Neural crest cell (in vitro differentiated cells): ENCODE measurements at regions not wholly inside any gene's neighbourhood (a gene's known extent, or its start where the extent isn't known, plus 50 kb on each side); places are given as distances from the start of the nearest gene placed in this dataset.

ENCODE experiments used
- DNase-seq: peaks from one replicate; pipeline ENCODE4 v3.0.0; 2021; ENCODE audit warnings: low read depth, mixed read lengths, low spot score
- H3K27ac Mint-ChIP-seq: one replicate; pipeline ENCODE4 v1.8.0; 2021; ENCODE audit warnings: mild to moderate bottlenecking, mixed read lengths; ENCODE audit not compliant: unreplicated experiment
- H3K27me3 Mint-ChIP-seq: 2 replicates; pipeline ENCODE4 v1.8.0; 2021; ENCODE audit warnings: low read depth, mild to moderate bottlenecking, mixed read lengths
- H3K36me3 Mint-ChIP-seq: 2 replicates; pipeline ENCODE4 v1.8.0; 2021; ENCODE audit warnings: low read depth, mild to moderate bottlenecking, mixed read lengths
- H3K4me1 Mint-ChIP-seq: 2 replicates; pipeline ENCODE4 v1.8.0; 2021; ENCODE audit warnings: mixed read lengths
- H3K4me3 Mint-ChIP-seq: one replicate; pipeline ENCODE4 v1.8.0; 2021; ENCODE audit warnings: mild to moderate bottlenecking, mixed read lengths
- H3K9me3 Mint-ChIP-seq: 2 replicates; pipeline ENCODE4 v1.8.0; 2021; ENCODE audit warnings: mixed read lengths
- CTCF ChIP-seq: fragments of 200-600 bp; sonication (generic); conservative IDR thresholded peaks from 2 replicates; pipeline ENCODE4 v1.5.0; 2021; ENCODE audit warnings: antibody characterized with exemption, mild to moderate bottlenecking

GRCh38 chr6:40937491-40937890, 101.5 kb downstream of the UNC5CL start:
- Mint-ChIP-seq H3K4me3 (no peak overlapping the region), H3K9me3 (peaks cover 14% of the 10 kb centered on the region), H3K27me3 (no peaks in the 10 kb centered on the region), H3K36me3 (peaks cover 4% of the 10 kb centered on the region), H3K27ac (no peak overlapping the region), H3K4me1 (peaks cover 17% of the 10 kb centered on the region)
- no peak for TF ChIP-seq CTCF
- no peak for DNase-seq

- Mint-ChIP-seq H3K36me3 (peaks cover 4% of the 10 kb centered on the region), H3K4me1 (peaks cover 17% of the 10 kb centered on the region), H3K27me3 (no peaks in the 10 kb centered on the region), H3K4me3 (no peak overlapping the region), H3K27ac (no peak overlapping the region), H3K9me3 (peaks cover 13% of the 10 kb centered on the region)
- DNase-seq: no peak
- TF ChIP-seq CTCF: no peak
These were observed 102.2 kb downstream of the UNC5CL start for GRCh38 chr6:40936818-40937251.

- Mint-ChIP-seq H3K36me3 (no peaks in the 10 kb centered on the region), H3K4me3 (no peak overlapping the region), H3K9me3 (no peaks in the 10 kb centered on the region), H3K27me3 (no peaks in the 10 kb centered on the region), H3K27ac (no peak overlapping the region), H3K4me1 (peaks cover 17% of the 10 kb centered on the region)
- DNase-seq: no peak
- no peak for TF ChIP-seq CTCF
These were observed 105.2 kb downstream of the UNC5CL start for GRCh38 chr6:40933864-40934263.

GRCh38 chr6:40932953-40933352, 106.1 kb downstream of the UNC5CL start:
- H3K4me1 Mint-ChIP-seq: peaks cover 17% of the 10 kb centered on the region
- no peaks in the 10 kb centered on the region for H3K27me3 Mint-ChIP-seq
- no peak overlapping the region for H3K27ac Mint-ChIP-seq
- no peak for DNase-seq
- TF ChIP-seq CTCF: no peak
- no peak overlapping the region for H3K4me3 Mint-ChIP-seq
- H3K36me3 Mint-ChIP-seq: no peaks in the 10 kb centered on the region
- no peaks in the 10 kb centered on the region for H3K9me3 Mint-ChIP-seq

- Mint-ChIP-seq H3K4me3 (no peak overlapping the region), H3K27ac (no peak overlapping the region), H3K9me3 (no peaks in the 10 kb centered on the region), H3K27me3 (no peaks in the 10 kb centered on the region), H3K4me1 (peaks cover 15% of the 10 kb centered on the region), H3K36me3 (no peaks in the 10 kb centered on the region)
- DNase-seq: no peak
- TF ChIP-seq CTCF: no peak
These were observed 106.7 kb downstream of the UNC5CL start for GRCh38 chr6:40932366-40932765.

- H3K27ac Mint-ChIP-seq: no peak overlapping the region
- no peaks in the 10 kb centered on the region for H3K27me3 Mint-ChIP-seq
- H3K9me3 Mint-ChIP-seq: no peaks in the 10 kb centered on the region
- no peak for TF ChIP-seq CTCF
- H3K36me3 Mint-ChIP-seq: no peaks in the 10 kb centered on the region
- H3K4me3 Mint-ChIP-seq: no peak overlapping the region
- peaks cover 11% of the 10 kb centered on the region for H3K4me1 Mint-ChIP-seq
- DNase-seq: no peak
These were observed 107.1 kb downstream of the UNC5CL start for GRCh38 chr6:40931931-40932330.
